ENCODE measurements at regions not wholly inside any gene's neighbourhood (a gene's known extent, or its start where the extent isn't known, plus 50 kb on each side); places are given as distances from the start of the nearest gene placed in this dataset.

DNA sequence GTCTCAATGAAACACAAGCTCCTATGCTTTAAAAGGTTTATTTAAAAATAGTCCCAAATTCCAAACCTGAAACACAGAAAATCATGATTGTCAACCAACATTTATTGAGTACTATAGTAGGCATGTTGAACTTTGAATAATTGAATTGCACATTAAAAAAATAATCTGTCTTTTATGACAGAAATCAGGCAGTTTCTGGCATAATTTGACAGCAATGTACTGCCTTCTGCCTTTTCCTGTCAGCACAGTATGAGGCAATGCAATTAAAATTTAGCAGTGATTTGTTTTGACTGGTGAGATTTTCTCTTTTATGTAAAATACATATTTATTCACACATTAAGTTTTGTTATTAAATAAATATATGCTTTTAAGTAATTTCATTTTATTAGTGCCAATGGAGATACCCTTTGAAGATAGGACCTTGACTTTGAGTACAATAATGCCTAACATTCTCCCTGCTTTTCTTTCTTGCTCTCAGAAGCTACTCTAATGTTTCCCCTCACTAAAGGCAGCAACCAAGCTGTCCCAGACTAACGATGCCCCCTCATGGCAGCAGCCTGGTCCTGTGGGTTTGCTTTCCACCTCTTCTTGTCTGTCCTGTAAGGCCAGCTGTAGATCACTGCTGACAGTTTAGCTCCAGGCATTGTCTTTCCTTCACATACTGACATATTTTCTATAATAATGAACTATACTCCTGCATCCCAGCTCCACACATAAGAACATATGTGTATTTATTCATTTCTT lies 346.7 kb downstream of the IL20RB start:
- no peak for TF ChIP-seq TBX3 (IDR thresholded peaks at IDR 0.05; ENCODE audit: borderline replicate concordance)
- no peak for TF ChIP-seq ZMYM3 (CRISPR knock-in tag; IDR thresholded peaks at IDR 0.05)
- no peak for TF ChIP-seq MAFF (IDR thresholded peaks at IDR 0.05; ENCODE audit: low read depth, low read length)
- TF ChIP-seq, protein P1, sequence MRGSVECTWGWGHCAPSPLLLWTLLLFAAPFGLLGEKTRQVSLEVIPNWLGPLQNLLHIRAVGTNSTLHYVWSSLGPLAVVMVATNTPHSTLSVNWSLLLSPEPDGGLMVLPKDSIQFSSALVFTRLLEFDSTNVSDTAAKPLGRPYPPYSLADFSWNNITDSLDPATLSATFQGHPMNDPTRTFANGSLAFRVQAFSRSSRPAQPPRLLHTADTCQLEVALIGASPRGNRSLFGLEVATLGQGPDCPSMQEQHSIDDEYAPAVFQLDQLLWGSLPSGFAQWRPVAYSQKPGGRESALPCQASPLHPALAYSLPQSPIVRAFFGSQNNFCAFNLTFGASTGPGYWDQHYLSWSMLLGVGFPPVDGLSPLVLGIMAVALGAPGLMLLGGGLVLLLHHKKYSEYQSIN (CRISPR knock-in tag; IDR thresholded peaks at IDR 0.05; ENCODE audit: borderline replicate concordance), result no peak
- TF ChIP-seq FOXO1 (CRISPR knock-in tag; IDR thresholded peaks at IDR 0.05), result no peak
- no peak for TF ChIP-seq ZNF354B (CRISPR knock-in tag; IDR thresholded peaks at IDR 0.05)
- TF ChIP-seq ZNF546 (CRISPR knock-in tag; conservative IDR thresholded peaks at IDR 0.05), result no peak
- no peak for TF ChIP-seq GABPA (IDR thresholded peaks at IDR 0.05; ENCODE audit: low read depth, low read length)
- TF ChIP-seq GABPA (CRISPR knock-in tag; IDR thresholded peaks at IDR 0.05; ENCODE audit: low read depth), result no peak
- no peak for TF ChIP-seq CTCF (CRISPR knock-in tag; IDR thresholded peaks at IDR 0.05)
- no peak for TF ChIP-seq GPN1 (CRISPR knock-in tag; IDR thresholded peaks at IDR 0.05; ENCODE audit: borderline replicate concordance)

All from HepG2 (cell line).